Right lobe of liver (tissue), 4 donors: ENCODE measurements at regions not wholly inside any gene's neighbourhood (a gene's known extent, or its start where the extent isn't known, plus 50 kb on each side); places are given as distances from the start of the nearest gene placed in this dataset.
"Not testable (repeated sequence)": the region's sequence is repeated elsewhere in the genome, so short reads cannot be mapped to it uniquely, and the experiment has no call there.

Source experiments
- POLR2A ChIP-seq: fragments of 450-650 bp; IDR thresholded peaks from one replicate; pipeline ENCODE4 v1.6.1; 2017; ENCODE audit warnings: antibody characterized with exemption, mild to moderate bottlenecking
- TF ChIP-seq, protein P1 (sequence below), 4 donors: fragments of 200-600 bp in 3 of 4; fragments of 450-650 bp in 1 of 4; IDR thresholded peaks; one replicate each; pipeline versions ENCODE4 v1.5.1 to v1.8.0; 2016 to 2022; ENCODE audit warnings: antibody characterized with exemption in 4 of 4, mild to moderate bottlenecking in 2 of 4
- donor health status: DM: no; HTN: no; CAD: no.
- donor health status: DM: no; HTN: no; CAD: no.
- donor health status: DM: no; HTN: yes; CAD: no.

DNA sequence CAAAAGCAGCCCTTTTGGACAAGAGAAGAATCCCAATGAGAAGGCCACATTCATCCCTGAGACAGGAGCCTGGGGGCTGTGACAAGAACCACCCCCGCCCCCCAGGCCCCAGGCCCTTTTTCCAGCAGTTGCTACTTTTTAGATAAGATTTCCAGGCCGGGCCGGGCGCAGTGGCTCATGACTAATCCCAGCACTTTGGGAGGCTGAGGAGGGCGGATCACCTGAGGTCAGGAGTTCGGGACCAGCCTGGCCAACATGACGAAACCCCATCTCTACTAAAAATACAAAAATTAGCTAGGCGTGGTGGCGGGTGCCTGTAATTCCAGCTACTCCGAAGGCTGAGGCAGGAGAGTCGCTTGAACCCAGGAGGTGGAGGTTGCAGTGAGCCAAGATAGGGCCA lies 179.4 kb downstream of the SPATA31A1 start:
- TF ChIP-seq, protein P1, sequence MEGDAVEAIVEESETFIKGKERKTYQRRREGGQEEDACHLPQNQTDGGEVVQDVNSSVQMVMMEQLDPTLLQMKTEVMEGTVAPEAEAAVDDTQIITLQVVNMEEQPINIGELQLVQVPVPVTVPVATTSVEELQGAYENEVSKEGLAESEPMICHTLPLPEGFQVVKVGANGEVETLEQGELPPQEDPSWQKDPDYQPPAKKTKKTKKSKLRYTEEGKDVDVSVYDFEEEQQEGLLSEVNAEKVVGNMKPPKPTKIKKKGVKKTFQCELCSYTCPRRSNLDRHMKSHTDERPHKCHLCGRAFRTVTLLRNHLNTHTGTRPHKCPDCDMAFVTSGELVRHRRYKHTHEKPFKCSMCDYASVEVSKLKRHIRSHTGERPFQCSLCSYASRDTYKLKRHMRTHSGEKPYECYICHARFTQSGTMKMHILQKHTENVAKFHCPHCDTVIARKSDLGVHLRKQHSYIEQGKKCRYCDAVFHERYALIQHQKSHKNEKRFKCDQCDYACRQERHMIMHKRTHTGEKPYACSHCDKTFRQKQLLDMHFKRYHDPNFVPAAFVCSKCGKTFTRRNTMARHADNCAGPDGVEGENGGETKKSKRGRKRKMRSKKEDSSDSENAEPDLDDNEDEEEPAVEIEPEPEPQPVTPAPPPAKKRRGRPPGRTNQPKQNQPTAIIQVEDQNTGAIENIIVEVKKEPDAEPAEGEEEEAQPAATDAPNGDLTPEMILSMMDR (IDR thresholded peaks at IDR 0.05) = not testable (repeated sequence)
- TF ChIP-seq POLR2A = not testable (repeated sequence)
